GM12875 (cell line): ENCODE measurements at regions not wholly inside any gene's neighbourhood (a gene's known extent, or its start where the extent isn't known, plus 50 kb on each side); places are given as distances from the start of the nearest gene placed in this dataset.

Experiments used
- H3K4me3 ChIP-seq: one replicate; pipeline ENCODE4 v1.5.1; 2011; ENCODE audit warnings: low read depth, low read length, control low read depth
- TF ChIP-seq, protein P1 (sequence below): IDR thresholded peaks from 2 replicates; pipeline ENCODE4 v1.5.1; 2011; ENCODE audit warnings: low read depth, mild to moderate bottlenecking, control low read depth, inconsistent platforms, low read length, moderate library complexity, borderline replicate concordance; ENCODE audit not compliant: insufficient read depth

DNA sequence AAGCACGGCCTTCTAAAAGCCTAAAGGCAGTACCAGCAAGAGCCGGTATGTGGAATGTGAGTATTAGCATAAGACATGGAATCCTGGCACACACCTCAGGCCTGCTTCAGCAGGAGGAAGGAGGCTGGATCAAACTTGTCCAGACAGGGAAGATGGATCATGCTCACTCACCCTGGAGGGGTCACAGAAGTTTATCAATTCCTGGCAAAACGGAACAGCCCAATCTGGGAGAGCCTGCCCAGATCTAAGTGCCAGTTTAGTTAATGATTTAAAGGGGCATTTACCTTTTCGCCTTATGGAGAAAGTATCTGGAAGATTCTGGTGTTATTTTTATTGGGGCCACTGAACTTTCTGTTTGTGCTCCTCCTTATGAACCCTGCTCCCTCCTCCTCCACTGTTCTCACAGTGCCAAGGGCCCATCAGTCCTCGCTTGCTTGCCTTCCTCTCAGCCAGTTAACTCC, 58.3 kb upstream of the NFE2L2 start:
- TF ChIP-seq, protein P1, sequence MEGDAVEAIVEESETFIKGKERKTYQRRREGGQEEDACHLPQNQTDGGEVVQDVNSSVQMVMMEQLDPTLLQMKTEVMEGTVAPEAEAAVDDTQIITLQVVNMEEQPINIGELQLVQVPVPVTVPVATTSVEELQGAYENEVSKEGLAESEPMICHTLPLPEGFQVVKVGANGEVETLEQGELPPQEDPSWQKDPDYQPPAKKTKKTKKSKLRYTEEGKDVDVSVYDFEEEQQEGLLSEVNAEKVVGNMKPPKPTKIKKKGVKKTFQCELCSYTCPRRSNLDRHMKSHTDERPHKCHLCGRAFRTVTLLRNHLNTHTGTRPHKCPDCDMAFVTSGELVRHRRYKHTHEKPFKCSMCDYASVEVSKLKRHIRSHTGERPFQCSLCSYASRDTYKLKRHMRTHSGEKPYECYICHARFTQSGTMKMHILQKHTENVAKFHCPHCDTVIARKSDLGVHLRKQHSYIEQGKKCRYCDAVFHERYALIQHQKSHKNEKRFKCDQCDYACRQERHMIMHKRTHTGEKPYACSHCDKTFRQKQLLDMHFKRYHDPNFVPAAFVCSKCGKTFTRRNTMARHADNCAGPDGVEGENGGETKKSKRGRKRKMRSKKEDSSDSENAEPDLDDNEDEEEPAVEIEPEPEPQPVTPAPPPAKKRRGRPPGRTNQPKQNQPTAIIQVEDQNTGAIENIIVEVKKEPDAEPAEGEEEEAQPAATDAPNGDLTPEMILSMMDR, result no peak
- no peak overlapping the region for H3K4me3 ChIP-seq

DNA sequence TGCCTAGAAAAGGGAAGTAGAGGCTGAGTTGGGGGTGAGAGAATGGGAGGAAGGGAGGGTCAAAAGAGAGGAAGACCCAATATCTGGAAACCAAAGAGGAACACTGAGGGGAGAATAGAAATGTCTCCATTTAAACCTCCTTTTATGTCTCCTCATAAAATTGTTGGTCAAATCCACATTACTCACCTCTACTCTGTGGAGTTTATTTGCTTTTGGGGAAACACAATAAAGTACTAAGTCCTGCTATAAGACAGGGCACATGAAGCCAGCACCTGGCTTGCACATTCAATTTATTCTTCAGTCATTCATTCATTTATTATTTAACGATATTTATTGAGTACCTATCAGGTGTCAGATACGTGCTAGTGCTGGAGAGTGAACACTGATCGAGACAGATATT, 60.3 kb upstream of the NFE2L2 start:
- H3K4me3 ChIP-seq, result no peak overlapping the region
- TF ChIP-seq, protein P1, result no peak

DNA sequence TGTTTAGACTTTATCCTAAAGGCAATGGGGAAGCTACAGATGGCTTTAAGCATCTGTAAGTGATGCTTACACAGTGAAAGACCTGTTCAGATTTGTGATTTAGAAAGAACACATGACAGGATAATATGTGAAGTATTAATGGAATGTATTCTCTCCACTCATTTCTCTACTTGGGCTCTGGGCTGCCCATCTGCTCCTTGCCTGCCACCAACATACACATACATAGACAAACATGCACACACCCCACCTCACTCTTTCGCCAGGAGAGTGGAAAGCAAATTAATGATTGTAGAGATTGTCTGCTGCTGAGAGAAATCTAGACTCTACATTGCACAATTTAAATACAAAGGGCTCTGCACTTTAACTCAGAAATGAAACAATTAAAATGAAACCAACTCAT, 61.0 kb upstream of the NFE2L2 start:
- TF ChIP-seq, protein P1, result no peak
- H3K4me3 ChIP-seq, result no peak overlapping the region

DNA sequence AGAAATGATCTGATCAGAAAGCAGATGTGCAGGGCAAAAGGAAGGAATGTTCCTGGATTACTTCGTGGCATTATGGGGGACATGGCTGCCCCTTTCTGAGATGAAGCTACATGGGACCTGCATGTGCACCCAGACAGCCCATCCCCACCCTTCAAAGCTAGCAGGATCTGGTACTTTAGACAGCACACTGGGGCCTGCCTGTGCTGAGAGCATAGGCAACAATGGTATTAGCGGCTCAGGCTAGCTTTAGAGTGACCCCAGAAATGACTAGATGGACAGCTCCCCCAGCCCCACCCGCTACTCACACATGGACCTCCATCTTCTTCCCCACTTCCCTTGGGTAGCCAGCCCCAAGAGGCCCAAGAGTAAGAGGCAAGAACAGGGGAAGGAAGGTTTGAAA, 61.5 kb upstream of the NFE2L2 start:
- H3K4me3 ChIP-seq, result no peak overlapping the region

DNA sequence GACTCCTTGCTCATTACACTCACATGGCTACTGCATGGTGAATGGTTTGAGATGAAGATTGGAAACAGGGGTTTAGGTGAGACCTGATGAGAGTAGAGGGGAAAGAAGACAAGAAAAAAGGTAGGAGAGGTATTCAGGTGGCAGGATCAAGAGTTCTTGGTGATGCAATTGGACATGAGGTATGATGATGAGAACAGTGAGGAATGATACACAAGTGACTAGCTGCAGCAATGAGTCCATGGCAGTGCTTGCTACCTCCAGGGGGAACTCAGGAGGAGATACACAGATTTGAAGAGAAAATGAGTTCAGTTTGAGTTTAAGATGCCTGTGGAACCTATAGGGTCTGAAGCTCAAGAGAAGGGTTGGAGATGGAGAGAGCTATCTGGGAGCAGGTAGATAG, 62.1 kb upstream of the NFE2L2 start:
- TF ChIP-seq, protein P1, result no peak
- H3K4me3 ChIP-seq, result no peak overlapping the region

More for the DNA sequence above, 61.5 kb upstream of the NFE2L2 start:
- TF ChIP-seq, protein P1, result no peak

DNA sequence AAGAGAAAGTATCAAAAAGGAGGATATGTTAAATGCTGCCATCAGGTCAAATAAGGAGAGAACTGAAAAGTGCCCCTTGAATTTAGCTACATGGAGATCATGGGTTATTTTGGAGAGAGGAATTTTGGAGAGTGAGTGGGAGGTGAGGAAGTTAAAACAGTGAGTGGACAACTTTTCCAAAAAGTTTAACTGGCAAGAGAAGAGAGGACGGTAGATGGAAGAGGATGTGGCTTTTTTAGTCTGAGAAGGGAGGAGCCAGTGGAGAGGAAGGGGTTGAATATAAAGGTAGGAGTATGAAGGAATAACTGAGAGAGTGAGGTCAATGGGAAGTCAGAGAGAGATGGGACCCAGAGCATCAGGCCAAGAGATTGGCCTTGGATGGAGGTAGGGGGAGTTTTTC, 62.5 kb upstream of the NFE2L2 start:
- TF ChIP-seq, protein P1, result no peak
- no peak overlapping the region for H3K4me3 ChIP-seq

DNA sequence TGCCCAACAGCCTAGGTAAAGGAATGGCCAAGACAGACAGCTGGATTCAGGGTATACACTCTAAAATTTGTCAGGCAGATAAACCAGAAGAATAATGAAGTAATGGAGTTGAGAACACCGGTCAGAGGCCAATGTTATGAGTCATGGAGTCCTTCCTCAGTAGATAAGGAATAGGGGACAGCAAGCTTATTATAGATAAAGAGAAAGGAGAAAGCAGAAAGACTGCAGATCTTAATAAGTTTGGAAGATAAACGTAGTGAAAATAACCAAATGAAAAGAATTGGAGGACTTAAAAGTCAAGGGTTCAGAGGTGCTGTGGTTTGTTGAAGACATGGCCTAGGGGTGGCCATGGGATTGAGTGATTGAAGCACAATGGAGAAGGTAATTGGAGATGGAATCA, 63.5 kb upstream of the NFE2L2 start:
- TF ChIP-seq, protein P1, result no peak
- no peak overlapping the region for H3K4me3 ChIP-seq
